Activated naive CD4-positive, alpha-beta T cell treated with anti-CD3 and anti-CD28 coated beads, Interleukin-2, amount 50 U/mL, for 24 hours (primary cell): ENCODE measurements at regions not wholly inside any gene's neighbourhood (a gene's known extent, or its start where the extent isn't known, plus 50 kb on each side); places are given as distances from the start of the nearest gene placed in this dataset.

Experiments used
- H3K27ac Mint-ChIP-seq: one replicate; pipeline ENCODE4 v1.8.0; 2021; ENCODE audit warnings: mild to moderate bottlenecking, mixed read lengths
- H3K27me3 Mint-ChIP-seq: one replicate; pipeline ENCODE4 v1.8.0; 2021; ENCODE audit warnings: mixed read lengths
- H3K36me3 Mint-ChIP-seq: one replicate; pipeline ENCODE4 v1.8.0; 2021; ENCODE audit warnings: mixed read lengths
- H3K4me1 Mint-ChIP-seq: one replicate; pipeline ENCODE4 v1.8.0; 2021; ENCODE audit warnings: mixed read lengths
- H3K4me3 Mint-ChIP-seq: one replicate; pipeline ENCODE4 v1.8.0; 2021; ENCODE audit warnings: mild to moderate bottlenecking, mixed read lengths
- H3K9me3 Mint-ChIP-seq: one replicate; pipeline ENCODE4 v1.8.0; 2021; ENCODE audit warnings: mixed read lengths

DNA sequence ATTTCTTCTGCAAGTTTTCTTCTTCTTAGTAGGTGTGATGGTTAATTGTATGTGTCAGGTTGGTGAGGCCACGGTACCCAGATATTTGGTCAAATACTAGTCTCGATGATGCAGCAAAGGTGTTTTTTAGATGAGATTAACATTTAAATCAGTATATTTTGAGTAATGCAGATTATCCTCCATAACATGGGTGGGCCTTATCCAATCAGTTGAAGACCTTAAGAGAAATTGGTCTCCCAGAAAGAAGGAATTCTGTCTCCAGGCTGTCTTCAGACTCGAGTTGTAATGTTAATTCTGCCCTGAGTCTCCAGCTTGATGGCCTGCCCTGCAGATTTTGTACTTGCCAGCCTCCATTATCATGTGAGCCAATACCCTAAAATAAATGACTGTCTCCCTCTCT lies 122.5 kb upstream of the TSPAN5 start:
- Mint-ChIP-seq H3K36me3 (no peaks in the 10 kb centered on the region), H3K4me1 (no peaks in the 10 kb centered on the region), H3K27ac (no peak overlapping the region), H3K27me3 (no peaks in the 10 kb centered on the region), H3K4me3 (no peak overlapping the region), H3K9me3 (no peaks in the 10 kb centered on the region)

DNA sequence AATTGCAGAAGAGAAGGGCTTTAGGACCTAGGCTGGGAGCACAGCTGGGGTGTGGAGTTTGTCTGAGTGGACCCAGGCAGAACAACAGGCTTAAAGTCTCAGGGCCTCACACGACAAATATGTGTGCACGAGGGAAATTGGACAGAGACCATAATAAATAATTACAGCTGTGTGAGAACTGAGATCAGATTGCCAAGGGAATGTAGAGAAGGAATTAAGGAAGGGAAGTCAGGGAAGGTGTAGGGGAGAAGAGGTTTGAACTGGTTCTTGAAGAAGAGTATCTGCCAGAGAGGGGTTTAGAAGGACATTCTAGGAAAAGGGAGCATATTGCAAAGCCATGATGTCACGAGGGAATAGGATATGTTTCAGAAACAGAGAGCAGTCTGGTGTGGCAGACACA lies 120.7 kb upstream of the TSPAN5 start:
- Mint-ChIP-seq H3K4me1 (no peaks in the 10 kb centered on the region), H3K9me3 (no peaks in the 10 kb centered on the region), H3K27ac (no peak overlapping the region), H3K36me3 (no peaks in the 10 kb centered on the region), H3K4me3 (no peak overlapping the region), H3K27me3 (no peaks in the 10 kb centered on the region)

- Mint-ChIP-seq H3K9me3 (no peaks in the 10 kb centered on the region), H3K27me3 (no peaks in the 10 kb centered on the region), H3K4me1 (no peaks in the 10 kb centered on the region)
Observed at GRCh38 chr4:98778206-98778605, 119.8 kb upstream of the TSPAN5 start.

GRCh38 chr4:98775672-98776071 lies 117.3 kb upstream of the TSPAN5 start:
- H3K4me3 Mint-ChIP-seq = no peak overlapping the region
- no peaks in the 10 kb centered on the region for H3K4me1 Mint-ChIP-seq
- H3K27me3 Mint-ChIP-seq = no peaks in the 10 kb centered on the region
- no peaks in the 10 kb centered on the region for H3K36me3 Mint-ChIP-seq
- no peaks in the 10 kb centered on the region for H3K9me3 Mint-ChIP-seq
- H3K27ac Mint-ChIP-seq = no peak overlapping the region

More at GRCh38 chr4:98778206-98778605, 119.8 kb upstream of the TSPAN5 start:
- H3K27ac Mint-ChIP-seq = no peak overlapping the region
- no peaks in the 10 kb centered on the region for H3K36me3 Mint-ChIP-seq
- no peak overlapping the region for H3K4me3 Mint-ChIP-seq

DNA sequence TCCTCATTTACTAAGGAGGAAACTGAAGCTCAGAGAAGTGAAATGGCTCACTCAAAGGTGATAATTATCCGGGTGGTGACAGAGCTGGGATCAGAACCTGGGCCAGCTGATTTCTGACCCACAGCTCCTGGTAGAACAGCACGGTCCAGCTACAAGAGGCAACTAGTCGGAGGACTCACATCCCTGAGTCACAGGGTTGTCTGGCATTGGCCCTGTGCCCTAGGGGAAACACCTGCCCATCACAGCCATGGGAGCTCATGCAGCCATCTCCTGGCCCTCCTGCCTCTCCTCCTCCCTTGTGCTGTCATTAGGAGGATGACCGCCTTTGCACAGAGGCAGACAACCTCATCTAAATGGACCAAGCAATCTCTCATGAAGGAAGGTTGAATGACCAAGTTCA lies 115.2 kb upstream of the TSPAN5 start:
- H3K36me3 Mint-ChIP-seq = no peaks in the 10 kb centered on the region
- H3K27ac Mint-ChIP-seq = no peak overlapping the region
- H3K9me3 Mint-ChIP-seq = peaks cover 9% of the 10 kb centered on the region
- no peaks in the 10 kb centered on the region for H3K4me1 Mint-ChIP-seq
- H3K4me3 Mint-ChIP-seq = no peak overlapping the region
- no peaks in the 10 kb centered on the region for H3K27me3 Mint-ChIP-seq

DNA sequence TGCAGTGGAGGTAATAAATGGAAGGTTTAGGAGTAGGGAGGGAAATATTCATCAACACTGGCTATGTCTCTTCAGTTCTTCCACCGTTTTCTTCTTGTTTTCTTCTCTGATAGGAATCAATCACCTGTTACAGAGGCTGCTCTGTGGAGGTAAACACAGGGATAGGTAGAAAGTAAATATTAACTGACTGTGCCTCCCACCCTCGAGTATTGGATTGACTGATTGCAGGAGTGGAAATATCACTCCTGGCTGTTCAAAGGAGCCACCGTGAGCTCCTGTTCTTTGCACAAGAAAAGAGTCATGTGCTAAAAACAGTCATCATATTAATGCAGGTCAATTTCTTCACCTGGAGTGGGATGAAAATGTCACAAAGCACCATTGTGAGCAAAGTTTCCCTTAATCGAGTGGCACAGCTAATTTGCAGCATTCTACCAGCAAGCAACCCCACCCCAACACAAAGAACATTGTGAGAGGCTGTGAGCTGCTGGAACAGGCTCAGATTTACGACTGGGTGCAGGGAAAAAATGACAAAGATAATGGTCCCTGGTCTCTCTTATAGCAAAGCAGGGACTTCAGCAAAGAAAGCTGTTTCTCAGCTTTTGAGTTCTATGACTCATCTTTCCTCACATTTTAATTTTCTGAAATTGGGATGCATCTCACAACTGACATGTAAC lies 113.7 kb upstream of the TSPAN5 start:
- Mint-ChIP-seq H3K27ac (no peak overlapping the region), H3K4me3 (no peak overlapping the region), H3K36me3 (peaks cover 2% of the 10 kb centered on the region), H3K9me3 (peaks cover 14% of the 10 kb centered on the region), H3K4me1 (no peaks in the 10 kb centered on the region), H3K27me3 (no peaks in the 10 kb centered on the region)

DNA sequence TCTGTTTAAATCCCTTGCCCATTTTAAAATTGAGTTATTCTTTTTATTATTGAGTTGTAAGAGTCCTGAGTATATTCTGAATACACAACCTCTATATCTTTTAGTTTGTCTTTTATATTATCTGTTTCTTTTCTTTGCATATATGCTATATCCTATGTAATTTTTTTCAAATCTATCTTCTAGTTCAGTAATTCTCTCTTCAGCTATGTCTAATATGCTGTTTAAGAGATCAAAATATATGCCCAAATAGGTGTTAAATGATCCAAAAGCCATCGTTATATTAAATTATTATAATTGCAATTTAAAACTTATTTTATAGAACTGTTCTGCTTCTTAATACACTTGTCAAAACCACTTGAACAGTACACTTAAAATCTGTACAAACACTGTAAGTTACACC lies 107.4 kb upstream of the TSPAN5 start:
- peaks cover 20% of the 10 kb centered on the region for H3K9me3 Mint-ChIP-seq
- H3K27ac Mint-ChIP-seq = no peak overlapping the region
- H3K4me3 Mint-ChIP-seq = no peak overlapping the region
- H3K4me1 Mint-ChIP-seq = peaks cover under 1% of the 10 kb centered on the region
- H3K27me3 Mint-ChIP-seq = no peaks in the 10 kb centered on the region
- peaks cover 9% of the 10 kb centered on the region for H3K36me3 Mint-ChIP-seq

DNA sequence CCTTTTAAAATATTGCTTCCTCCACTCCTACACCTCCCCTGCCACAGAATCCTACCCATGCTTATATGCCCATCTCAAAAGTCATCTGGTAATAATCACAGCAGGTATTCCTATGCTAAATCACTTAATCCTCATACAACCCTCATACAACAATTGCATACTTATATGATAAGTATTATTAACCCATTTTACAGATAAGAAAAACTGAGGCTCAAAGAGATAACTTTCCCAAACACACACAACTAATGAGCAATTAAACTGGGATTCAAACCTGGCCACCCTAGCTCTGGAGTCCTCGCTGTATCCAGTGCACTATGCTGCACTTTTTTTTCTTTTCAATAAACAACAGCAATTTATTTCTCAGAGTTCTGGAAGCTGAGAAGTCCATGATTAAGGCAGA lies 99.8 kb upstream of the TSPAN5 start:
- Mint-ChIP-seq H3K4me3 (no peak overlapping the region), H3K9me3 (no peaks in the 10 kb centered on the region), H3K4me1 (peaks cover 10% of the 10 kb centered on the region), H3K36me3 (no peaks in the 10 kb centered on the region), H3K27ac (no peak overlapping the region), H3K27me3 (no peaks in the 10 kb centered on the region)

DNA sequence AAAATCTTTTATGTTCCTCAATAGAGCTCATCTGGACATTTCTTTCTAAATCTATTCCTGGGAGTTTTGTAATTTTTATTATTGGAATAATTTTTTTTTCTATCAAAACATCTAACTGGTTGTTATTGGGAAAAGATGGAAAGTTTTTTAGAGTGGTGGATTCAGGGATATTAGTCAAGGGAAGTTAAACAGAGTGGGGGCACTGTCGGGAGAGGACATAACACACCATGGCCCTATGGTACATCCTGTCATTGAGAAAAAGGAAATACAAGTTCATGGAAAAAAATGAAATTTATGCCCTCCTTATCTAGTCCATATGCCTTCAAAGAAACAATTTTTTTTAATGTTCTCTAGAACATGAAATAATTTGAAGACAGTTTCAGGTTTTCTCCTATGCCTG lies 96.3 kb upstream of the TSPAN5 start:
- Mint-ChIP-seq H3K27me3 (no peaks in the 10 kb centered on the region), H3K27ac (no peak overlapping the region), H3K9me3 (no peaks in the 10 kb centered on the region), H3K36me3 (no peaks in the 10 kb centered on the region), H3K4me1 (peaks cover 2% of the 10 kb centered on the region), H3K4me3 (no peak overlapping the region)

DNA sequence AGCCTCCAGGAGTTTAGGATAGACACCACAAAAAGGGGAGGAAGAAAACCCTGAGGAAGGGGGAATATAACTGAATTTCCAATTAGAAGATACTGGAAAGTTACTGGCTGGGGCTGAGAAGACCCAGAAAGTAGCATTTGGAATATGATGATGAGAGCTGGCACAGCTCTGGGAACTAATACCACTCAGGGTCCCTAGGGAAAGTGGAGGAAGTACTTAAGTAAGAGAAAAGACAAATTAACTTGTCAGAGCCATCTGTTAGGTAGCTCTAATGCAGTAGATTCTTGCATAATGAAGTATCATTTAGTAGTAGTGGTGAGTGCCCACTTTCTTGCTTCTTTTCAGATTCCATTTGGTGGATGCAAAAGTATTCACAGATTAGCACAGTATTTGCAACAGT lies 90.8 kb upstream of the TSPAN5 start:
- no peak overlapping the region for H3K4me3 Mint-ChIP-seq
- H3K27me3 Mint-ChIP-seq = no peaks in the 10 kb centered on the region
- no peak overlapping the region for H3K27ac Mint-ChIP-seq
- H3K4me1 Mint-ChIP-seq = peaks cover 3% of the 10 kb centered on the region
- no peaks in the 10 kb centered on the region for H3K9me3 Mint-ChIP-seq
- H3K36me3 Mint-ChIP-seq = no peaks in the 10 kb centered on the region

DNA sequence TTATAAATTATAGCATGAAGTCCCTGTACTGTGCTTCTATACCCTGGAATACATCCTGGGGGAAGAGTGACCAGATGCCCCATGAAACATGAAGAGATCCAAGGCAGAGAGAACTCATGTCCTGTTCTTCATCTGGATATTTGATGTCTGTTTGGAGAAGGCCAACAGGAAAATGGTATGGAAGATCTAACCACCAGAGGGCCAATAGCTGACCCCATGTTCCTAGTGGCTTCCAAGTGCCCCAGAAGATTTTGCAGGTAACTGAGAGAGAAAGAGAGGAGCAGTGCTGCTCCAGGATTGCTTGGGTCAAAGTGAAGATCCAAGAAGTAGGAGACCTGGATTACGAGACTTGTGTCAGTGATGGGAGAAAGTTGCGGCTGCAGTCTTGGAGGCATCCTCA lies 90.2 kb upstream of the TSPAN5 start:
- Mint-ChIP-seq H3K4me3 (no peak overlapping the region), H3K4me1 (peaks cover 3% of the 10 kb centered on the region), H3K27me3 (no peaks in the 10 kb centered on the region), H3K27ac (no peak overlapping the region), H3K36me3 (no peaks in the 10 kb centered on the region), H3K9me3 (no peaks in the 10 kb centered on the region)

GRCh38 chr4:98747393-98748091 lies 89.1 kb upstream of the TSPAN5 start:
- H3K27me3 Mint-ChIP-seq = no peaks in the 10 kb centered on the region
- H3K27ac Mint-ChIP-seq = no peak overlapping the region
- no peaks in the 10 kb centered on the region for H3K9me3 Mint-ChIP-seq
- no peaks in the 10 kb centered on the region for H3K36me3 Mint-ChIP-seq
- H3K4me1 Mint-ChIP-seq = peaks cover 3% of the 10 kb centered on the region
- H3K4me3 Mint-ChIP-seq = no peak overlapping the region

DNA sequence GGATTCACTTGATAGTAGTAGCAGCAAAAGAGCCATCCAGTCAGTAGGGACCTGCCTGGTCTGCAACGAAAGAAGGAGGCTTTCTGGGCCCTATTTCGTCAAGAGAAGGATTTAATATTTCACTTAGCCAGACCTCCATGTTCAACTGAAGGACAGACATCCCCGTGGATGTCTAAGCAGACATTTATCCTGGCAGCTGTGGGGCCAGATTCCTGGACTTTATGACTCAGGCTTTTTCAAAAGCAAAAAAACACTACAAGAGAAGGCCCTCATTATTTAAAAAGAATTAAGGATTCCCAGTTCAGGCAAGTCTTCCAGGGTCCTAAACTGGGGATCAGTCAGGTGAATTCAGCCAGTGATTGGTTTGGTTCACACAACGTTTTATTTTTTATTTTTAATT lies 88.5 kb upstream of the TSPAN5 start:
- Mint-ChIP-seq H3K4me1 (peaks cover 3% of the 10 kb centered on the region), H3K27me3 (no peaks in the 10 kb centered on the region), H3K36me3 (no peaks in the 10 kb centered on the region), H3K4me3 (no peak overlapping the region), H3K9me3 (no peaks in the 10 kb centered on the region), H3K27ac (no peak overlapping the region)

DNA sequence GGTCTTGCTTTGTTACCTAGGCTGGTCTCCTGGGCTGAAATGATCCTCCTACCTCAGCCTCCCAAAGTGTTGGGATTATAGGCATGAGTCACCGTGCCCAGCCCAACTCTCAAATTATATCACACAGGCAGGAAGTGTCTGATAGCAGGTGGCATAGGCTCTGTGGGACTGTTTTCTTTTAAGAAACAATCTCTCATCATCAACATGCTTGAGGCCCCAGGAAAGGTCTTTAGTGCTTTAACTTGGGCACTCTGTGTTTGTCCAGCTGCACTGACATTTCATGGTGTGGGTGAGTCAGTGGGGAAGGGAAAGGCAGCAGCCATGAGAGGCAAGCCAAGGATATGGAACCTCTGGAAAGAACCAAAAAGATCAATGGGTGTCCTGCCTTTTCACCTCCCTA lies 88.1 kb upstream of the TSPAN5 start:
- no peak overlapping the region for H3K27ac Mint-ChIP-seq
- peaks cover 3% of the 10 kb centered on the region for H3K4me1 Mint-ChIP-seq
- H3K9me3 Mint-ChIP-seq = no peaks in the 10 kb centered on the region
- H3K27me3 Mint-ChIP-seq = no peaks in the 10 kb centered on the region
- no peak overlapping the region for H3K4me3 Mint-ChIP-seq
- H3K36me3 Mint-ChIP-seq = no peaks in the 10 kb centered on the region

DNA sequence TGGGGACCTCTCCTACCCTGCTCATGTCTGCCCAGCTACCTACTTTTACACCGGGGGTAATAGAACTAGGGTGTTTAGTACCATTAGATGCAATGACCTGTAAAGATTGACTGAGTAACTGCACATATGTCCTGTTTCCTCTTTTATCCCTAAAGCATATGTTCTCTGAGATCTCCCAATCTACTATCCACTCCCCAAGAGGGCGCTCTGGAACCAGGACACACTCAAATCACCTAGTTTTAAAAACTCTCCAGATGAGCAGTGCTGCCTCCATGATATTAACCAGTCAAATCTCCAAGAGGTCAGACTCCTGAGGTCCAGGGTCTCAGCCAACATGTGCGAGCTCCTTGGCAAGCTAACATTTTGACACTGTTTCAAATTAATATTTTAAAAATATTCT lies 87.0 kb upstream of the TSPAN5 start:
- H3K4me3 Mint-ChIP-seq = no peak overlapping the region

GRCh38 chr4:98744372-98745150 lies 86.2 kb upstream of the TSPAN5 start:
- Mint-ChIP-seq H3K27me3 (no peaks in the 10 kb centered on the region), H3K4me1 (peaks cover 3% of the 10 kb centered on the region), H3K4me3 (no peak overlapping the region), H3K36me3 (no peaks in the 10 kb centered on the region), H3K9me3 (no peaks in the 10 kb centered on the region), H3K27ac (no peak overlapping the region)

More for the DNA sequence above, 87.0 kb upstream of the TSPAN5 start:
- no peaks in the 10 kb centered on the region for H3K27me3 Mint-ChIP-seq
- no peaks in the 10 kb centered on the region for H3K36me3 Mint-ChIP-seq
- no peak overlapping the region for H3K27ac Mint-ChIP-seq
- peaks cover 3% of the 10 kb centered on the region for H3K4me1 Mint-ChIP-seq
- H3K9me3 Mint-ChIP-seq = no peaks in the 10 kb centered on the region
